ENCODE measurements at regions not wholly inside any gene's neighbourhood (a gene's known extent, or its start where the extent isn't known, plus 50 kb on each side); places are given as distances from the start of the nearest gene placed in this dataset.
"Not testable (repeated sequence)": the region's sequence is repeated elsewhere in the genome, so short reads cannot be mapped to it uniquely, and the experiment has no call there.

DNA sequence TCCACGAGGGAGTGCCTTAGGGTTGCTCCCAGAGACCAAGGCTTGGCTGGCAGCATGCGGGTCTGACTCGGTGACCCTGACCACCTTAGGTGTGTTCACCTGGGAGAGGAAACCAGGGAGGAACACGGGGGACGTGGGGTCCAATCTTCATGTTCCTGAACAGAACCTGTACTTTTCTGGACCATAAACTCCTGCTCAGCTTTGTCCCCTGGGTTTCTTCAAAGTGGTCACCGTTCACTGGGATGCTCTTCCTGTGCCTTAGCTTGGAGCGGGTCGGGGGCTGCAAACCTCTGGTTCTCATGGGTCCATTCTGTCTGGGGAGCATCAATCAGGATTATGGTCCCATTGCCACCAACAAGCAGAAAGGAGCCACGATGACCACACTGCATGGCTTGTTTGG, 333.5 kb downstream of the QKI start:
- DNase-seq = no peak
- ATAC-seq (ENCODE audit: poor library complexity) = no peak
- intact Hi-C loops (cut with DNase I) = no loop called here

DNA sequence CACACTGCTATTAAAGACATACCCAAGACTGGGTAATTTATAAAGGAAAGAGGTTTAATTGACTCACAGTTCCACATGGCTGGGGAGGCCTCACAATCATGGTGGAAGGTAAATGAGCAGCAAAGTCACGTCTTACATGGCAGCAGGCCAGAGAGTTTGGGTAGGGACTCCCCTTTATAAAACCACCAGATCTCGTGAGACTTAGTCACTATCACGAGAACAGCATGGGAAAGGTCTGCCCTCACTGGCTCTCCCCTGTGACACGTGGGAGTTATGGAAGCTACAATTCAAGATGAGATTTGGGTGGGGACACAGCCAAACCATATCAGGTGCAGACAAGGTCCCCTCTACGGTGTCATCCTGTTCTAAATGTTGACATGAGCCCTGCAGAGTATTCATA, 332.5 kb downstream of the QKI start:
- intact Hi-C loops (cut with DNase I); DNase-seq; ATAC-seq (ENCODE audit: poor library complexity): not testable (repeated sequence)

DNA sequence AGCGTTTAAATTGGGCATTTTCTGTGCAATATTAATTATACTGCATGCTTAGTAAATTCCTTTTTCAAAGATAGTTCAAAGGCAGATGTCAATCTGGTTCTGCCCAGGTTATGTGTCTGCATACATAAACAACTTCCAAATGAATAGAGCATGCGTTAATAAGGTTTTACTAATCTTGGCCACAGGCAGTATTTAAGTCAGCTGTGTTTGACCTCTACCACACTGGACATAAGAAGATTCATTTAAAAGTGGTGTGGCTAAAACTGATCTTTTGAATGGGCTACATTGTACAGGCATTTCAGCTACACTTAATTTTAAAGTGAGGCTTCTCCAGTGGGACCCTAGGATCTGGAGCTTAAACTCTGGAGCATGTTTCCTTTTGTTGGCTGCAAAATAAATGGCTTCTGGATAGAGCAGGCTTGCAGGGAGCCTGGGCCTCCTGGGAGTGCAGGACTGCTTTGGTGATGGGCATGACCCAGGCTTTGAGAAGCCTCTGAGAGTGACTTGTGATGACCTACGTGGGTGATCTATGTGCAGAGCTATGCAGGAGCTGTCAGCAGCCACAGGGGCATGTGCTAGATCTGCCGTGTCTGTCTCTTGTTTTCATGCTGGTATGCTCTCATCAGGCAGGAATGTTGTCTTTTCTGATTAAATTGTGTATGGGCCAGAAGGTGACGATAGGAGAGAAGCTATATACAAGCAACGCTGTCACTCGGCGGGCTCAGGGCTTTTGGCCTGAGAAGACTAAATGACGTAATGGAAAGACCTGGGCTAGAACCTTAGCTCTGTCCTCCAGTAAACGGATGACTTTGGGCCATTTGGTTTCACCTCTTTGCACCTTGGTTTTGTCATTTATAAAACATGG, 331.2 kb downstream of the QKI start:
- DNase-seq (peak; percentile 77), ATAC-seq (ENCODE audit: poor library complexity) (peak; percentile 90)
- intact Hi-C loops (cut with DNase I) = no loop called here

DNA sequence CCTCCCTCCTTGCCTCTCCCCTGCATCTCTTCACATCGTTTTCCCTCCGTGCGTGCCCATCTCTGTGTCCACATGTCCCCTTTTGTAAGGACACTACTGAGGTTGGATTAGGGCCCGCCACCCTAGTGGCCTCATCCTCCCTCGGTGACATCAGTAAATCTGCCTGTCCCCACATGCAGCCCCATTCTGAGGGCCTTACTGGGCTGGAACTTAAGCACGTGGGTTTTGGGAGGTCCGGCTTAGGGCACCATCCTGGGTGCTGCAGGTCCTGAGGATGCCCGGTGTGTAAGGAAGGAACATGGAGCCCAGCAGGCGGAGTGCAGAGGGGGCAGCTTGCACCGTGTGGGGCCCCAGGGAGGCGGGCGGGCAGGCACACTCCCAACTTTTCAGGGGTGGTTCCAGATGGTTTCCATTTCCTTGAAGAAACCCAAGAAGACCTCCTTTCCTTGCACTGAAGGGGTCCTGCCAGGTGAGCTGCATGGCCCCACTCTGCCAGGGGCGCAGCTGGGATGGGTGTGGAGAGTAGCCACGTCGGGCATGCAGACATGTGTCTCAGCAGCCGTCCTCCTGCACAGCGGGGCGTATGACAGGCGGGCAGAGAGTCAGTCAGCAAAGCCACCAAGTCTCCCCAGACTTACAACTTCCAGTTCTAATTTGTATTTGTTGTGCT, 329.9 kb downstream of the QKI start:
- intact Hi-C loops (cut with DNase I) = no loop called here
- no peak for DNase-seq
- ATAC-seq (ENCODE audit: poor library complexity) = no peak

DNA sequence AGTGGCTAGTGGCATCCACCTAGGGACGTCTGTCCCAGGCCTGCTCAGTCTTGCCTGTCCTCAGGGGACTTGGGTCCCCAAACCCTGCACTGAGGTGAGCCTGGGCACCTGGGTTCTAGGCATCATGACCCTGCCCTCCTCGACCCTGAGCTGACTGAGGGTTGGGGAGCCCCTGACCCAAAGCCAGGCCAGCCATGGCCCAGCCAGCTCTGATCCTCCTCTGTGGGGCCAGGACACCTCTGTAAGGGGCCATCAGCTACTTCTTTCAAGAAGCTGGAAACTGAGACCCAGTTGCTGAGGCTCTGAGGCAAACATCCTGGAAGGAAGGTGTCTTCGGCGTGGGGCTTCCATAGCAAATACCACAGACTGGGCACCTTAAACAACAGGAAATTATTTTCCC, 329.3 kb downstream of the QKI start:
- ATAC-seq (ENCODE audit: poor library complexity) = no peak
- no peak for DNase-seq
- intact Hi-C loops (cut with DNase I) = no loop called here

DNA sequence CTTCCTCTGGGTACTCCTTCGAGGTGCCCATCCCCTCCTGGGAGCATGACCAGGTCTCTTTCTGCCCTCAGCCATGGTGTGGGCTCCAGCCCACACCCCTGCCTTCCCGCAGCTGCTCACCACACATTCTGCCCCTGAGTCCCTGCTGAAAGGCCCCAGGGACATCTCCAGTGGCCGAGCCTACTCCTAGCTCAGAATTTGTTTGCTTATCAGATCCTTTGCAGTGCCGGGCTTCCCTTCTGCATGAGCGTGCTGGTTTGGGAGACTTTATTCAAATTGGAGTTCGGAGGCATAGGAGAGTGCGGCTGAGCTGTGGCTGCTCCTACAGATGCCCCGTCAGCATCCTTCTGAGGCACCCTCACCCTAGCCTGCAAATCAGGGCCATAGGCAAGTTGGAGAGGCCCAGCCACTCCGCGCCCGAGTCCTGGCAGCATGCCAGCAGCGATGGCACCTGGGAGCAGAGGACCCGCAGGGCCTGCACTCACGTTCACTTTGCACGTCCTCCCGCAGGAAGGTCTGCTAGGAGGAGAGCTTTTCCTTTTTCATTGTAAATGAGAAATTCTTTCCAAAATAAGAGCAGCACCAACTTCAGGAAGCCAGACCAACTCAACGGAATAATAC, 327.3 kb downstream of the QKI start:
- DNase-seq (peak; percentile 48), ATAC-seq (ENCODE audit: poor library complexity) (no peak)
- intact Hi-C loops (cut with DNase I) = no loop called here

DNA sequence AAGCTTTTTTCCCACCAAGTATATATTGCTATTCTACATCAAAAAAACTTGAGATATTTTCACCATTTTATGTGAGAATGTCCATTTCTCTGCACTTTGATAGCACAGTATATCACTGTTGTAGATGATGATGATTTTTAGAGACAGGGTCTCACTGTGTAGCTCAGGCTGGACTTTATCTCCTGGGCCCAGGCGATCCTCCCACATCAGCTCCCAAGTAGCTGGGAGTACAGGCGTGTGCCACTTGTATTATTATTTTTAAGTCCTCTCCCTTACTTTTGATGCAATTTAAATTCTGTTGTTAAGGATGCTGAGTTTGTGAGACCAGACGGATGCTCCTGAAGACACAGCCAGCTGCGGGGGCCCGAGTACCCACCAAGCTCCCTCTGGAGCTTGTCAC, 326.8 kb downstream of the QKI start:
- intact Hi-C loops (cut with DNase I) = no loop called here
- DNase-seq (no peak), ATAC-seq (ENCODE audit: poor library complexity) (no peak)

DNA sequence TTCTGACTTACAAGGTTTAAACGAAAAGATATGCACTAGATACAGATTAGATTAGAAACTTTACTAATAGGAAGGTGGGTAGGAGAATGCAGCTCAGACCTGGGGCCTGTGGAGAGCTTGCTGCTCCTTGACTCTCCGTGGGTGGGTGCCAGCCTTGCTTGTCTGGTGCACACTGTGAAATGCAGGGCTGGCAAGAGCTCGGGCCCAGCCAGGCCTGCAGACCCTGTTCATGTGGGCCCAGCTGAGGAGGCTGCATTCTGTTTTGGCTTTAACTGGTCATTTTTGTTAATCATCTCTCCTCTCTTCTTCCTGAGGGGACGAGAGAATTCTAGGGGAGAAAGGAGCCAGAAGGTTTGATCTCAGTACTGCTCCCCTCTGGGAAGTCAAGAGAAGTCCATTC, 325.4 kb downstream of the QKI start:
- ATAC-seq (ENCODE audit: poor library complexity) = peak; percentile 39
- DNase-seq = peak; percentile 46
- intact Hi-C loops (cut with DNase I) = no loop called here

DNA sequence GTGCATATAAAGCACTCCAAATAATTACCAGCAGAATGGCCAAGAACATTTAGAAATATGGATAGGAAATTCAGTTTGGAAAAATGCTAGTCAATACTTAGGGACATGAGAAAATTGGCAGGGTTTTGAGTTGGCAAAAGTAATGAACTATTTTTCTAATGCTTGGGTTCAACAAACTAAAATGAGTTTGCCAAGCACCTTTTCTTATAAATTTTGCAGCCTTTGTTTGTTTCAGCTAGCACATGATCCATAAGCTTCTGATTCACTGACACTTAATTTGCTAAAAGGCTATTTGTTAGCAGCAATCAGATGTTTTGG, 324.8 kb downstream of the QKI start:
- no peak for DNase-seq
- no peak for ATAC-seq (ENCODE audit: poor library complexity)
- intact Hi-C loops (cut with DNase I) = no loop called here

DNA sequence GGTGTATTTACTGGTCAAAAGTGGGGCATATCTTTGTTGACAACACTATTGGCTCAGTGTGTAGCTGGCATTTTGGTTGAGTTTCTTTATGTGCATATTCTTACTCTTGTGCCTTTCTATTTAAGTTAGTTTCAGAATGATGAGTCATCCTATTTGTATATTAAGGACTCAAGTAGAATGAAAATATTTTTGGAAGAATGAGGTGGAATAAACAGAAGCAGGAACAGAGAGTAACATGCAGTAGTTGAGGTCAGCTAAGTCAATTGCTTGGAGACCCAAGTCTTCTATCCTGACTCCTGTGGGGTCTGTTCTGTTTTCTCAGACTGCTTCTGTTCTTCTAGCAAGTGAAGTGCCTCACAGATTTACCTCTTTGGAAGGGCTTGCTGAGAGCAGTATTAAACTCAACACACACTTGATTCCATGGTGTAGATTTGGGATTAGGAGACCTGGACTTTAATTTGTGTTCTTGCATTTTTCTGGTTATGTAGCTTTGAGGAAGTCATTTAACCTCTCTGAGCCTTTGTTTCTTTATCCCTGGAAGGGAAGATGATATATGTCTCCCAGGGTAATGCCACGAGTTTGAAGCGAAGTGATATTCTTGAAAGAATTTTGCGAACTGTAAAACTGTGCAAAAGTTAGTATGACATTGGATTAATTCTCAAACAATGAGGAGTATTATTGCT, 324.3 kb downstream of the QKI start:
- intact Hi-C loops (cut with DNase I) = no loop called here
- DNase-seq (no peak), ATAC-seq (ENCODE audit: poor library complexity) (no peak)

DNA sequence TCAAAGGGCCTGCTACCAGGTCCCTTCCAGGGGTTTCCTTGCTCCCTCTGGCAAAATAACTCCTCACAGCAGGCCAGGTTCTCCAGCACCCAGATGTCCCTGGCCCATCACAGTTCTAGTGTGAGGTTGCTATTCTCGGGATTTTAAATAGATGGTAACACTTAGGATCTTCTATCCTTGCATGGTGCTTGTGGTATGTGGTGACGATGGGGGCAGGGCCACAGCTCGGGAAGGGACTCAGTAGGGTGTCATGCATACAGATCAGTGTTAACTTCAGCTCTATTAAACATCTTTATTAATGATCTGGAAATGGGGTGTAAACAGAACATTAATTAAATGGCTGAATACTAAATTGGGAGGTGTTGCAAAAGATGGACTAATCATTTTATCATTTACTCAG, 323.8 kb downstream of the QKI start:
- intact Hi-C loops (cut with DNase I) = no loop called here
- DNase-seq = no peak
- no peak for ATAC-seq (ENCODE audit: poor library complexity)

DNA sequence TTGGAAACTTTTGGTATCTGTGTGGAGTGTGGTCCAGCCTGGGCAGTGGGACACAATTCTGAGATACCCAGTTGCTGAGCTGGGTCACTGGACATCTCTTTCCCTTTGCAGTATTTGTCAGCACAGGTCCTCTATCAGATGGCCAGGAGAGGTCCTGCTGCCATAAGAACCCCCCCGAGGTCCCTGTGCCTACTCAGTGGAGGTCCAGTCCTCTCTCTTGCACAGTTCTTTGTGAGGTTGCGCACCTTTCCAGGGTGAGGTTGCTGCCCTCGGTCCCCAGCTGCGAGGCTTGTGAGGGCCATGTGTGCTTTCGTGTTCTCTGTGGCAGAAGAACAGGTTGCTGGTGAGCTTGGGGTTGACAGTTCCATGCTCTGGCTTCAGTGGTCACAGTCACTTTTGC, 320.6 kb downstream of the QKI start:
- DNase-seq (no peak), ATAC-seq (ENCODE audit: poor library complexity) (no peak)
- intact Hi-C loops (cut with DNase I) = no loop called here

DNA sequence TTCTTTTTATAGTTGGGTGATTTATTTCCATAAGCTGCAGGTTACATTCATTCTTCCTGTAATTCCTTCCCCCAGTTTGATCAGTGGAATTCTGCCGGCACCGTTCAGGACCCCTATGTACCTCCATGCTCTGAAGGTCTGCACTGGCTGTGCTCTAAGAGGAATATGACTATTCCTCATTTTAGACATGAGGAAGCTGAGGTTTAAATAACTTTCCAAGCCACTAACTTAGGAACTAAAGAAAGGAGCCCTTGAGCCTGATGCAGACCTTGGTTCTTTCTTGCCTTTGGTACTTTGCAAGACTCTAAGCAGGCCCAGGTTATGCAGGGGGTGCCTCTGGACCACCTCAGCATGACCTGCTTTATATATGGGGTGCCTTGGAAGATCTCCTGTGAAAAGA, 318.5 kb downstream of the QKI start:
- no peak for ATAC-seq (ENCODE audit: poor library complexity)
- intact Hi-C loops (cut with DNase I) = no loop called here
- no peak for DNase-seq

DNA sequence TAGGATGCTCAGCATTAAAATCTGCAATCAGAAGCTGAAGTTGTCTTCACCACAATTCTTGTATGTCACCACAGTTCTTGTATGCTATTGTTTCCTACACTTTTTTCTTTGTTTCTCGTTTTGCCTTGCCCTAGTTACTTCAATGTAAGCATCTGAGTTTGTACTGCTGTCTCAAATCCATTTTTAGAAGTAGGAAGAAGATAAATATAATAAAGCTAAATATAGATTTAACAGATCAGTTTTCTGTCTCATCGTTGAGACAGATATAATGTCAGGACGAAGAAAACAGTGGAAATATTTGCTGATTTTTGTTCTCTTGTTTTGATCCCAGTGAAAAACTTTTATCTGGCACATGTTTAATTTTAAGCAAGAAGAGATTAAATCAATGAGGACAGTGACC, 318.0 kb downstream of the QKI start:
- ATAC-seq (ENCODE audit: poor library complexity) = no peak
- DNase-seq = no peak
- intact Hi-C loops (cut with DNase I) = no loop called here

DNA sequence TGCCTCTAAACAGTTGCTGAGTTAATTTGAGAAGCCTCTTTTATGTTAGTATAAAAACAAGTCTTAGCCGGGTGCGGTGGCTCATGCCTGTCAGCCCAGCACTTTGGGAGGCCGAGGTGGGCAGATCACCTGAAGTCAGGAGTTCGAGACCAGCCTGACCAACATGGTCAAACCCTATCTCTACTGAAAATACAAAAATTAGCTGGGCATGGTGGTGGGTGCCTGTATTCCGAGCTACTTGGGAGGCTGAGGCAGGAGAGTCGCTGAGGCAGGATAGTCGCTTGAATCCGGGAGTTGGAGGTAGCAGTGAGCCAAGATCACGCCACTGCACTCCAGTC, 317.5 kb downstream of the QKI start:
- intact Hi-C loops (cut with DNase I); ATAC-seq (ENCODE audit: poor library complexity); DNase-seq: not testable (repeated sequence)

DNA sequence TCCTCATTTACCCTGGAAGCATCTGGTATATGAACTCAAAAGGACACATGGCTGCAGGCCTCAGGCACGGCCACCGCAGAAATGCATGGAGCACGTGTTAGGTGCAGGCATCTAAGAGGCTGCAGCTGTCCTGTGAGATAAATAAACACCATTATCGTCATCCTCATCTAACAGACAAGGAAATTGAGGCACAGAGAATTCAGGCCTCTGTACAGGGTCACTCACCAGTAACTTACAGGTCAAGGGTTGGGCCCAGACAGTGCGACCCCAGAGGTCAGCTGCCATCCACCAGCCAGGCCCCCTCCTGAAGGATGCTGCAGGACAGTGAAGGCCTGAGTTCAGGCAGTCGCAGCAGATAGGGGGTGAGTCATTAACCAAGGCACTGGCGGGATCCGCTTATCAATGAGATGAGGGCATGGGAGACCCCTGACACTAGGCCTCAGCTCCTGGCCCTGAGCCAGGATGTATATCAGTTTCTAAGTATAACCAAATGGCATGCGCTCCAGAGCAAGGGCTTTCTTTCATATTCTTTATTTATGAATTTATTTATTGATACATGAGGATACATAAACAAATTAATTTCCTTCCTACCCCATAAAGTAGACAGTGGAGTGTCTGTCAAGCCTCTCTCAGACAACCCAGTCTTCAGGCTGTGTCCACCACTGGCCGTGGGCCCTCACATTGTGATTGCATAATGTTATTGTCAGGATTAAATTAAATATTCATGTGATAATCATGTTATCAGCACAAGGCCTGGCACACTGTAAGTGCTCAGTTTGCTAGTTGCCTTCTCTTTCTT, 316.9 kb downstream of the QKI start:
- ATAC-seq (ENCODE audit: poor library complexity) (no peak), DNase-seq (no peak)
- intact Hi-C loops (cut with DNase I) = no loop called here

DNA sequence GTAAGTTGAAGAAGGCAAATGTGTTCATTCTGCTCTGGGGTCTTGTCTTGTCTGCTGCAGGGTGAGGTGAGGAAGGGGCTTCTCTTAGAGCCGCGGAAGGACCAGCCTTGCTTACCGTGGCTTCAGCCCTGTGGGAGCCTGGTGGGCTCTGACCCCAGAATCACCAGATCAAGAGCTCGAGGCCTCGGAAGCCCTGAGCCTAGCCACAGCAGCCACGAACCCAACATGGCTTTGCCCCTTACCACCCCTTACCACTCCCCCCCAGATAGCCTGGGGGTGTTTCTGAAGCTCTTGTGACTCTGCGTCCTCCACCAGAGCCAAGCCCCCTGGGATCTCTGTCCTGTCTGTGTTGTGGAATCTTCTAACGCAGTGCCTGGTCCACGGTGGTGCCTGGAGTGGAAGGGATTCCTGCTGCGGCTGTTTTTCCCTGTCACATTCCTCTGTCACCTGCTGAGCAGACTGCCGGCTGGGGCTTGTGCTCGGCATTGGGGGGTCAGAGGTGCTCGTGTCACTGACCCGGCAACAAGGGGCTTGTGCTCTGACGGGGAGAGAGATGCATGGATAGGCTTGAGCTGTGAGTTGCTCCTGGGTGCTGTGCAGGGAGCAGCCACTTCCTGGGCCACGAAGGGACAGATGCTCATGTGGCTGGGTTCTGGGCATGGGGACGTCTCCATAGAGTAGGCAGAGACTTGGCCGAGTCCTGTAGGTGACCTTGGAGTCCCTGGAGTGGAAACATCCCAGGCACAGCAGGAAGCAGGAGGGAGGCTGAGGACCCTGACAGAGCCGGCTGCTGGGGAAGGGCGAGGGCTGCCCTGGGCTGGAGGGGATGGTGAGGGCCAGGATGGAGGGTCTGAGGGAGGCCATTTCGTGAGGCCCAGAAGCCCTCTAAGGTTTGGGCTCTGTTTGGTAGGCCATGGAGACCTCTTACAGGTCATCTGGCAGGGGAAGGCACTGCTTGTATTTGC, 316.0 kb downstream of the QKI start:
- intact Hi-C loops (cut with DNase I) = no loop called here
- ATAC-seq (ENCODE audit: poor library complexity) (no peak), DNase-seq (no peak)
